H9 (cell line): ENCODE measurements at regions not wholly inside any gene's neighbourhood (a gene's known extent, or its start where the extent isn't known, plus 50 kb on each side); places are given as distances from the start of the nearest gene placed in this dataset.

Experiments
- DNase-seq: peaks from one replicate; pipeline ENCODE4 v3.0.0-alpha.2; 2017
- H2AFZ ChIP-seq: one replicate; pipeline ENCODE4 v1.6.1; 2013; ENCODE audit warnings: mild to moderate bottlenecking, low read length, control low read depth, moderate library complexity
- H2AK5ac ChIP-seq: 2 replicates; pipeline ENCODE4 v1.6.1; 2013; ENCODE audit warnings: low read length, control low read depth, mixed read lengths; ENCODE audit not compliant: insufficient read length
- H2BK120ac ChIP-seq: one replicate; pipeline ENCODE4 v1.6.1; 2013; ENCODE audit warnings: low read depth, mild to moderate bottlenecking, low read length, control low read depth, inconsistent platforms; ENCODE audit not compliant: poor library complexity, severe bottlenecking
- H2BK12ac ChIP-seq: 2 replicates; pipeline ENCODE4 v1.6.1; 2013; ENCODE audit warnings: low read length, control low read depth, mixed read lengths, low read depth; ENCODE audit not compliant: insufficient read length
- H2BK15ac ChIP-seq: 2 replicates; pipeline ENCODE4 v1.6.1; 2013; ENCODE audit warnings: low read depth, low read length, control low read depth
- H2BK20ac ChIP-seq: one replicate; pipeline ENCODE4 v1.6.1; 2013; ENCODE audit warnings: low read depth, mild to moderate bottlenecking, low read length, control low read depth, inconsistent platforms; ENCODE audit not compliant: poor library complexity, severe bottlenecking
- H2BK5ac ChIP-seq: 2 replicates; pipeline ENCODE4 v1.6.1; 2013; ENCODE audit warnings: low read length, control low read depth, mixed read lengths; ENCODE audit not compliant: insufficient read length
- H3K14ac ChIP-seq: 2 replicates; pipeline ENCODE4 v1.6.1; 2013; ENCODE audit warnings: low read length, control low read depth; ENCODE audit not compliant: insufficient read depth
- H3K18ac ChIP-seq: 2 replicates; pipeline ENCODE4 v1.6.1; 2013; ENCODE audit warnings: low read depth, mild to moderate bottlenecking, mixed read lengths, low read length, control low read depth; ENCODE audit not compliant: insufficient read length
- H3K23ac ChIP-seq: 2 replicates; pipeline ENCODE4 v1.6.1; 2013; ENCODE audit warnings: low read length, control low read depth, mixed read lengths, low read depth; ENCODE audit not compliant: insufficient read length
- H3K23me2 ChIP-seq: 2 replicates; pipeline ENCODE4 v1.6.1; 2013; ENCODE audit warnings: low read depth, mild to moderate bottlenecking, mixed read lengths, low read length, control low read depth; ENCODE audit not compliant: insufficient read length, poor library complexity, severe bottlenecking
- H3K27ac ChIP-seq: 2 replicates; pipeline ENCODE4 v1.5.1; 2013; ENCODE audit warnings: low read length, control low read depth, mixed read lengths, low read depth; ENCODE audit not compliant: insufficient read length
- H3K27me3 ChIP-seq: 2 replicates; pipeline ENCODE4 v1.6.1; 2013; ENCODE audit warnings: low read length, control low read depth, inconsistent platforms; ENCODE audit not compliant: insufficient read depth
- H3K4ac ChIP-seq: 2 replicates; pipeline ENCODE4 v1.6.1; 2013; ENCODE audit warnings: low read depth, mild to moderate bottlenecking, control low read depth, inconsistent platforms, low read length, moderate library complexity
- H3K4me1 ChIP-seq: 2 replicates; pipeline ENCODE4 v1.6.1; 2013; ENCODE audit warnings: low read length, control low read depth, inconsistent platforms; ENCODE audit not compliant: insufficient read depth
- H3K4me2 ChIP-seq: 2 replicates; pipeline ENCODE4 v1.6.1; 2013; ENCODE audit warnings: low read length, control low read depth, mixed read lengths; ENCODE audit not compliant: insufficient read length, insufficient read depth
- H3K56ac ChIP-seq: 2 replicates; pipeline ENCODE4 v1.6.1; 2013; ENCODE audit warnings: low read depth, mild to moderate bottlenecking, mixed read lengths, low read length, control low read depth; ENCODE audit not compliant: insufficient read length
- H3K79me1 ChIP-seq: 2 replicates; pipeline ENCODE4 v1.6.1; 2013; ENCODE audit warnings: low read depth, mild to moderate bottlenecking, moderate library complexity, low read length, control low read depth, inconsistent platforms; ENCODE audit not compliant: insufficient read depth, poor library complexity, severe bottlenecking
- H3K79me2 ChIP-seq: 2 replicates; pipeline ENCODE4 v1.6.1; 2013; ENCODE audit warnings: low read length, control low read depth, inconsistent platforms; ENCODE audit not compliant: insufficient read depth
- H3K9ac ChIP-seq: 2 replicates; pipeline ENCODE4 v1.6.1; 2013; ENCODE audit warnings: low read length, control low read depth, mixed read lengths; ENCODE audit not compliant: insufficient read length; ENCODE audit errors: extremely low read depth
- H3K9me3 ChIP-seq: one replicate; pipeline ENCODE4 v1.6.1; 2013; ENCODE audit warnings: low read depth, low read length, inconsistent platforms; ENCODE audit not compliant: control insufficient read depth
- H3T11ph ChIP-seq: one replicate; pipeline ENCODE4 v1.6.1; 2013; ENCODE audit warnings: mild to moderate bottlenecking, low read length, control low read depth, inconsistent platforms
- H4K20me1 ChIP-seq: one replicate; pipeline ENCODE4 v1.6.1; 2013; ENCODE audit not compliant: control insufficient read depth, insufficient read length, insufficient read depth
- H4K5ac ChIP-seq: 2 replicates; pipeline ENCODE4 v1.6.1; 2013; ENCODE audit warnings: low read depth, mild to moderate bottlenecking, mixed read lengths, low read length, control low read depth; ENCODE audit not compliant: insufficient read length
- H4K8ac ChIP-seq: replicated peaks from 2 replicates; pipeline ENCODE4 v1.6.1; 2013; ENCODE audit warnings: low read length, control low read depth, mixed read lengths, low read depth; ENCODE audit not compliant: insufficient read length
- H4K91ac ChIP-seq: 2 replicates; pipeline ENCODE4 v1.6.1; 2013; ENCODE audit warnings: low read depth, mild to moderate bottlenecking, moderate library complexity, mixed read lengths, low read length, control low read depth; ENCODE audit not compliant: insufficient read length
- H3K27ac Mint-ChIP-seq, 3 experiments: 2 replicates in 2 of 3; 3 replicates in 1 of 3; pipeline ENCODE4 v1.8.0; 2020 to 2021; ENCODE audit warnings: mixed read lengths in 3 of 3, mild to moderate bottlenecking in 1 of 3, moderate library complexity in 1 of 3
- H3K27me3 Mint-ChIP-seq: 2 replicates; pipeline ENCODE4 v1.8.0; 2021; ENCODE audit warnings: low read depth, mild to moderate bottlenecking, moderate library complexity, mixed read lengths
- H3K36me3 Mint-ChIP-seq, 3 experiments: 2 replicates in 2 of 3; 3 replicates in 1 of 3; pipeline ENCODE4 v1.8.0; 2020 to 2021; ENCODE audit warnings: low read depth in 3 of 3, mixed read lengths in 3 of 3; ENCODE audit not compliant: insufficient read depth in 1 of 3
- H3K4me1 Mint-ChIP-seq, 2 experiments: 2 replicates each; pipeline ENCODE4 v1.8.0; 2020; ENCODE audit warnings: mixed read lengths in 2 of 2
- H3K4me3 Mint-ChIP-seq, 2 experiments: 2 replicates in 1 of 2; 3 replicates in 1 of 2; pipeline ENCODE4 v1.8.0; 2020 to 2021; ENCODE audit warnings: mild to moderate bottlenecking in 2 of 2, mixed read lengths in 2 of 2, moderate library complexity in 1 of 2
- H3K9me3 Mint-ChIP-seq, 2 experiments: 2 replicates in 1 of 2; 3 replicates in 1 of 2; pipeline ENCODE4 v1.8.0; 2020; ENCODE audit warnings: mild to moderate bottlenecking in 2 of 2, mixed read lengths in 2 of 2, moderate library complexity in 1 of 2
- WGBS: extraction: QIAGEN DNeasy Blood & Tissue Kit; methylation state at CpG from one replicate; pipeline ENCODE4 v1.1.7; 2013; ENCODE audit warnings: missing lambda C conversion rate, low lambda C conversion rate, mixed read lengths; ENCODE audit not compliant: insufficient read length; ENCODE audit errors: extremely low coverage; 5-methylcytosine and 5-hydroxymethylcytosine counted together
- TF ChIP-seq, protein P1 (sequence below): fragments of 200-600 bp; sonication (generic); conservative IDR thresholded peaks from 3 replicates; pipeline ENCODE4 v1.8.0; 2021; ENCODE audit warnings: antibody characterized with exemption, mild to moderate bottlenecking

DNA sequence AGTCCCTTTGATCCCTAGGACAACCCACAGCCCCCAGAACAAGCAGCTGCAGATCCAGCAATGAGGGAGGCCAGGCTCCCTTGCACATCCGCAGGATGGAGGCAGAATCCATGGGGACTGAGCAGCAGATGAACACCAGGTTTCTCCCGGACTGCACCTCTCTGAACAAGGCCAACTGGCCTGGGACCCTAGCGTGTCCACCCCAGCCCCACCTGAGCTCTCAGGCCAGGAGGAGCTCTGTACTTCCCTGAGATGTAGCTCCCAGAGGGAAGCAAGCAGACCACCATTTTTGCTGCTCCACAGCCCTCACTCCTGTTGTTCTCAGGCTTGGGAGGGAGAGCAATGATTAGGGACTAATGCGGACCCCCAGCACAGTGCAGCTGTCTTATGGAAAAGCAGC is 1195.8 kb downstream of the PCDH18 start:
- Mint-ChIP-seq H3K36me3 (no peaks in the 10 kb centered on the region), H3K4me1 (no peaks in the 10 kb centered on the region), H3K27ac (no peak overlapping the region), H3K9me3 (no peaks in the 10 kb centered on the region; a peak in 1 of 5 replicates), H3K27me3 (no peaks in the 10 kb centered on the region), H3K4me3 (no peak overlapping the region)
- Histone ChIP-seq H3K4me2 (no peak overlapping the region), H3K18ac (no peak overlapping the region), H2AK5ac (no peak overlapping the region), H4K8ac (no peak overlapping the region), H3K4ac (no peak overlapping the region), H3K23me2 (no peaks in the 10 kb centered on the region), H3K56ac (no peak overlapping the region), H3K9me3 (no peaks in the 10 kb centered on the region), H3K79me1 (no peaks in the 10 kb centered on the region), H3K4me1 (no peaks in the 10 kb centered on the region), H3K9ac (no peak overlapping the region), H3K14ac (no peak overlapping the region), H4K5ac (no peak overlapping the region), H2BK15ac (no peak overlapping the region), H3T11ph (no peak overlapping the region), H3K79me2 (no peaks in the 10 kb centered on the region), H4K20me1 (no peaks in the 10 kb centered on the region), H3K27me3 (no peaks in the 10 kb centered on the region), H2AFZ (no peak overlapping the region), H3K27ac (no peak overlapping the region), H2BK5ac (no peak overlapping the region), H3K23ac (no peak overlapping the region), H2BK20ac (no peak overlapping the region), H2BK12ac (no peak overlapping the region), H4K91ac (no peak overlapping the region), H2BK120ac (no peak overlapping the region)
- TF ChIP-seq, protein P1, sequence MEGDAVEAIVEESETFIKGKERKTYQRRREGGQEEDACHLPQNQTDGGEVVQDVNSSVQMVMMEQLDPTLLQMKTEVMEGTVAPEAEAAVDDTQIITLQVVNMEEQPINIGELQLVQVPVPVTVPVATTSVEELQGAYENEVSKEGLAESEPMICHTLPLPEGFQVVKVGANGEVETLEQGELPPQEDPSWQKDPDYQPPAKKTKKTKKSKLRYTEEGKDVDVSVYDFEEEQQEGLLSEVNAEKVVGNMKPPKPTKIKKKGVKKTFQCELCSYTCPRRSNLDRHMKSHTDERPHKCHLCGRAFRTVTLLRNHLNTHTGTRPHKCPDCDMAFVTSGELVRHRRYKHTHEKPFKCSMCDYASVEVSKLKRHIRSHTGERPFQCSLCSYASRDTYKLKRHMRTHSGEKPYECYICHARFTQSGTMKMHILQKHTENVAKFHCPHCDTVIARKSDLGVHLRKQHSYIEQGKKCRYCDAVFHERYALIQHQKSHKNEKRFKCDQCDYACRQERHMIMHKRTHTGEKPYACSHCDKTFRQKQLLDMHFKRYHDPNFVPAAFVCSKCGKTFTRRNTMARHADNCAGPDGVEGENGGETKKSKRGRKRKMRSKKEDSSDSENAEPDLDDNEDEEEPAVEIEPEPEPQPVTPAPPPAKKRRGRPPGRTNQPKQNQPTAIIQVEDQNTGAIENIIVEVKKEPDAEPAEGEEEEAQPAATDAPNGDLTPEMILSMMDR, result no peak
- DNase-seq, result no peak
- no CpG with 5 or more reads among the region's 4 CpGs for WGBS
